ENCODE measurements at regions not wholly inside any gene's neighbourhood (a gene's known extent, or its start where the extent isn't known, plus 50 kb on each side); places are given as distances from the start of the nearest gene placed in this dataset.

DNA sequence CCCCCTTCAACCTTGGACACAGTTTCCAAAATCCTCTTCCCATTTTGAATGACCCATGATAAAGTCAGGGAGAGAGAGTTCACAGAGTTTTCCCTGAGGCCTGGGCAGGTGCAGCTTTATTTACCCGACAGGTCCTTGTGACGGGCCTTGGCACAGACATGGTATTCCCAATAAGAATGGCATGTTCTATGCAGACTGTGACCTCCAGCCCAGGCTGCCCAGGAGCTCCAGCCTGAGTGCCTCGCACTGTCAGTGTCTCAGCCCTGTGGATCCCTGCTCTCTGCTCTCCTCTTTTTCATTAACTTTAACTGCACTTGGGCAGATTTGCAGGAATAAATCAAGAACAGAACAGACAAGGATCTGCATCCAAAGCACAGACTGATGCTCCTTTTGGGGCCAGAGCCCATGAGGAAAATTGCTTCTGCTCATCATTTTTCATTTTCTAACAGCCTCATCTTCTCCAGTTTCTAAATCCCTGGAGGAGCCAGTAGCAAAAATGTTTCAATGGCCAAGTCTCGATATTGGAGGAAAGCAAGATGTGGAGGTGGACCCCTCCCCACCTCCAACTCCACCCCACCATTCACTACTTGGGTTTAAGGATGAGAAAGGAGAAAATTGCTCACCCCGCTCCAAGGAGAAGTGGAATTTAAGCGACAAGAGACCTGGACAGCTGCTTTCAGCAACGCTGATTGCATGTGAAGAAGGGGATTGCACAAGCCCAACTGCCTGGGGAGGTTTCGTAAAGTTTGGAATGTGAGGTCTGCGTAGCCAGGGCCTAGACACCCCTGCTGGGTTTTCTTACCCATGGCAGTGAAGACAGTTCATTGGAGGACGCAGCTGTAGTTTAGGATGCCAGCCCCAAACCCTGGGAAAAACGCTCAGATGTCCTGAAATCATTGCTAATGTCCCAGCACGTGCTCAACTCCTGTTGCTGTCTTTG lies 225.9 kb downstream of the WDR11 start:
- DNase-seq = peak; percentile 83

DNA sequence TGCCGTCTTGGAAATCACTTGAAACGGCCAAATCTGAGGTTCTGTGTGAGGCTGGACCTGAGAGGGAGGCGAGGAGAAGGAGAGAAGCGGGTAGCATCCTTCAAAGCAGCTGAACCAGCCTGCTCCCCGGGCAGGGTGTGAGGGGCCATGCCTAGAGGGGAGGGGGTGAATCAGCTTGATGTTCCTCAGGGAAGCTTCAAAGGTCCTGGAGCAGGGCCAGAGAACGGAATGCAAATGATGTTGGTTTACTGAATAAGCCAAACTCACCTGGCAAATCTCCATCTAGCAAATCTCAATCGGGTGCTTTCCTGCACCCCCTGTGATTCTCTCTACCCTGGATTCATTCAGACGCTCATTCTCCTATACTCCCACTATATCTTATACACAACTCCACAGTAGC lies 226.9 kb downstream of the WDR11 start:
- DNase-seq = no peak

- no peak for DNase-seq
Observed at GRCh38 chr10:121078672-121079102, 227.5 kb downstream of the WDR11 start.

DNA sequence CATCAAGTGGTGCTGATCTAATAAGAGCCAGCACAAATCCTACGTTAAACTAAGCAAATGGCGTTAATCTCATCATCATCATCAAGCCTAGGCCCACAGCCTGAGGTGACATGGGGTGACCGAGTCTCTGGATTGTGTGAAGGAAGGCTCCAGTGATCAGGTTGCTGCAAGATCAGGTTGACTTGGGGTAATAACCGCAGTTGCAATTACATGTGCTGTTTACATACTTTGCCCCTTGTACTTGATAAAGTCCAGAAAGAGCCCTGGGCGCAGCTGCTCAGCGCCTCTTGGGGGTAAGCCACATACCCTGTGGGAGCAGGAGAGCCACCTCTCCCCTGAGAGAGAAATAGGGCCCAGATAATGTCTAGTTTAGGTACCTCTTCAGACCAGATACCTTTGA lies 228.1 kb downstream of the WDR11 start:
- no peak for DNase-seq

- DNase-seq = no peak
Observed at GRCh38 chr10:121080281-121080891, 229.2 kb downstream of the WDR11 start.

DNA sequence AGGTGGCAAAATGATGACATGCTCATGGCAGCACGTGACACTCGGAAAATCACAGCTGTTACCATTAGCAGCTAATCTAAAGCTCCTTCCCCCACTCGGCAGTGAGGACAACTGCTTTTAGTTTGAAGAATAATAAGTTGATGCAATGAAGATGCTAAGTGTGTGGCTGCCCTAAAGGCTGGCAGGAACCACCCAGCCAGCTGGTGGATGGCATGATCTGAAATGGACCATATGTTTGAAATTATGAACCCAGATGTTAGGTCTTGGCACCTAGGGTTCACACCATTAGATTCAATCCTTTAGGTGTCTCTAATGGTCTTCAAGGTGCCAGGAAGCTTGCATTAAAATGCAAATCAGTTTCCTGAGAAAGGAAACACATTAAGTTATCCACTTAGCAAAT lies 230.1 kb downstream of the WDR11 start:
- no peak for DNase-seq

DNA sequence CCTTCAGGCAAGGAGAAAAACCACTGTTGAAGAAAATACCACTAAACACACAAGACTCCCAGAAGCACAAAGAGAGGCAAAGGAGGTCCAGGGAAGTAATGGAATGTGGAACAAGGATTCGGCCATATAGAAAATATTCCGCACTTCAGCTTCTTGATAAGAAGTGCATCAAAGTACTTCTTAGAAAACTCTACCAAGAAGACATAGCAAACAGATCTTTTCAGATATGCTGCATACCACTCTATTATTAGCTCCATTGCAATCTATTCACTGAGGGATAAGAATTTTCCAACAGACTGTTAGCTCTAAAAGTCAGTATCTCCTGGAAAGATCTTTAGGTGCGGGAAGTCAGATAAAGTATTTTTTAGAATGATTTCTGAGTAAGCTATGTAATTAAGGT lies 231.8 kb downstream of the WDR11 start:
- DNase-seq = no peak

DNA sequence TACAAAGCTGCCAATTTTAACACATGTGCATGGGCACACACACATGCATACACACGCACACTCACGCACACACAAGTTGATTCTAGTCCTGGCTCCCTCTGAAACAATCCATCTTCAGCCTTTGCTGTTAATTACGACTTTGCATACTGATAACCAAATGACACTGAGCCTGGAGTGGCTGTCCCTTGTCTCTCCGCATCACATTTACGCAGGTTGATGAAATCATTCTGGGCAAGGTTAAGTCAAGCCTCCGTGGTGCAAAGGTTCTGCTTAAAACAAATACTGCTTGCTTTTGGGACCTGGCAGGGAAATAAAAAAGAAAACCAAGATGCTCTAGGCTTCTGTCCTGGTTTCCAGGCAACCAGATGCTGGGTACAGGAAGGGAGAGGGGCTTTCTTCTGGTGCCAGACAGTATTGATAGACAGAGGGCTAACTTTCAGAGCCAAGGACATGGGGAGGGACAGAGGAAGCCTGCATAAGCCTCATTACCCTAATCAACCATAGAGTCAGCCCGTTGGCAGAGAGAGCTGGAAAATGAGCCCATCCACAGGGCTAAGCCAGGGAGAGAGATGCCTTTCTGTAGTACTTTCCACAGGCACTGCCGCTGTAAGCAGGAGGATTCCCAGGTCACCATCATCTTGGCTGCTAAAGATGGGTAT lies 233.0 kb downstream of the WDR11 start:
- DNase-seq = no peak

GRCh38 chr10:121084675-121085070 lies 233.5 kb downstream of the WDR11 start:
- DNase-seq = no peak

- no peak for DNase-seq
Observed at GRCh38 chr10:121085367-121085766, 234.2 kb downstream of the WDR11 start.

DNA sequence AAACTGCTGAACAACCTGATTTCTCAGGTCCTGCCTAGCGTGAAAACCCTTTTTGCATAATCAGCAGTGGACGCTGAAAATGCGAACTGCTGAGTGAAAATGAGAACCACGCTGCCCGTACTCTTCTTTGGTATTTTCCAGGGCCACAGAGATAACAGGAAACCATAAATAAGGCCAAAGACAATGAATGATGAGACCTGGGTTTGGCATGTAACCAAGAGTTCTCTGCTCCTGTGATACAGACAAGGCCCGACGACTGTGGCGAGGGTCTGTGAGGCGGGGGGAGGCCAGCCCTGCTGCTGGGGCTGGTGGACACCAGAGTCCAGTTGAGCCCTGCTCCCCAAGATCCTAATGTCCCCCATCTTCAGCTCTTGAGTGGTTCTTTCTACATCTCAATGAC lies 236.0 kb downstream of the WDR11 start:
- DNase-seq = no peak

GRCh38 chr10:121087688-121088087 lies 236.5 kb downstream of the WDR11 start:
- DNase-seq = no peak

- peak; percentile 16 for DNase-seq
Observed at GRCh38 chr10:121088524-121088923, 237.4 kb downstream of the WDR11 start.

DNA sequence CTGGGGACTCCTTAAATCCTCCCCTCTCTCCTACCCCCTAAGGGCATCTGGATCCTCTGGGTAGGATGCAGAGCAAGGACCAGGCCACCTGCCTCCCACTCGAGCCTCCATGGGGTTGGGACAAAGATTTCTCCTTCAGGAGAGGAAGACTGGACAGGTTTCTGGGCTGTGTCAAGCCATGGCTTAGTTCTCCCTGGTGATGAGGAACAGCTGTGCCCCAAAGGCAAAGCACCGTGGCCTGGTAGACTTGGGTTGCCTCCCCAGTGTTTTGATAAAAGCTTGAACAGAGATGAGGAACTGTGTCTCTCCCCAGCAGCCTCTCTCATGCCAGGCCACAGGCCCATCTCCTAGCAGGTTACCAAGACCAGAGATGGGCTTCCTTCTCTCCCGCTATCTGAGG lies 238.3 kb downstream of the WDR11 start:
- DNase-seq = no peak

- peak; percentile 73 for DNase-seq
Observed at GRCh38 chr10:121091961-121092719, 241.0 kb downstream of the WDR11 start.

GRCh38 chr10:121092720-121093095 lies 241.5 kb downstream of the WDR11 start:
- DNase-seq = no peak

DNA sequence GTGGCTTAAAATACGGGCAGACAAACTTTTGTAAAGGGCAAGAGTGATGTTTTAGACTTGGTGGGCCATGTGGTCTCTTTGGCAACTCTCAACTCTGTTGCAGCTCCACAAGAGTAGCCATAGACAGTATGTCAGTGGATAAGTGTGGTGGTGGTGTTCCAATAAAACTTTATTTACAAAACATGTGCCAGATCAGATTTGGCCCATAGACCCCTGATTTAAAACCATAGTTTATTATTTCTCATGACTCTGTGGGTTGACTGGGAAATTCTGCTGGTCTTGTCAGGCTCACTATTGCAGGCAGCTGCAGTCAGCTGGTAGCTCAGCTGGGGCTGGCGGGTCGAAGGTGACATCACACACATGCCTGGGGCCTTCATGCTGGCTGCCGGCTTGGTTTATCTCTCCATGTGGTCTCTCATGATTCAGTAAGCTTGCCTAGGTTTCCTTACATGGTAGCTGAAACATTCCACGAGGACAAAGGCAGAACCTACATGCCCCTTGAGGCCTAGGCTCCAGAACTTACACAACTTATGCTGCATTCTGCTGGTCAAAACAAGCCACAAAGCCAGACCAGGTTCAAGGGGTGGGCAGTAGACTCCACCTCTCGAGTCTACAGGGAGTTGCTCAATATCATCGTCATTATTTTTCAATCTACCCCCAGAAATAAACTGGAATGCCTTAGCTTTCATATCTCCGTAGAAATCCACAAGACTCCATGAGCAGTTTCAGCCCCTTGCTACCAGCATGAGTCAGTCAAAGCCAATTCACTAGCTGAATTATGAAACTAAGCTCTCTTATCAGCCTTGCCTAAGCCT lies 245.7 kb downstream of the WDR11 start:
- peak; percentile 92 for DNase-seq

GRCh38 chr10:121098211-121098610 lies 247.0 kb downstream of the WDR11 start:
- DNase-seq = no peak

GRCh38 chr10:121098751-121099150 lies 247.6 kb downstream of the WDR11 start:
- DNase-seq = no peak

DNA sequence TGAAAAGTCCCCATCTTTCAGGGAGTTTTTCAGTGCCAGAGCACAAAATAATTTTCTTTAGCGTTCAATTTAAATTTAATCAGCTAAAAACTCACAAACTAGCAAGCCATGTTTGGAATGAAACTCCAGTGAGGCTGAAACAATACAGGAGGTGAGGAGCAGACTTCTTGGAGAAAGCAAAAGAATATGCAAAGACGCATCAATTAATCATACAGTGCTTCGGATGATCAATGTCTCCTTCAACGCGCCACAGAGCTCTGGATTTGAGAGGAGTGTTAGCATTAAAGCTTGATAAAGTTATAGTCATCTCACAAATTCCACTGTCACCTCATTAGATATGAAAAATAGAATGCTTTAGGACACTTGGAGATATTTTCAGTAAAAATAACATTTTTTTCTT lies 248.0 kb downstream of the WDR11 start:
- no peak for DNase-seq

- no peak for DNase-seq
Observed at GRCh38 chr10:121099592-121099991, 248.4 kb downstream of the WDR11 start.

GRCh38 chr10:121101561-121101960 lies 250.4 kb downstream of the WDR11 start:
- no peak for DNase-seq
